Stimulated activated CD4-positive, alpha-beta T cell treated with anti-CD3 and anti-CD28 coated beads, Interleukin-1b, Interleukin-23, amount 100 ng/mL, for 4 hours (primary cell): ENCODE measurements at regions not wholly inside any gene's neighbourhood (a gene's known extent, or its start where the extent isn't known, plus 50 kb on each side); places are given as distances from the start of the nearest gene placed in this dataset.

Experiments used
- DNase-seq, 2 donors: peaks; one replicate each; pipeline ENCODE4 v3.0.0-alpha.2; 2020; ENCODE audit warnings: low read depth in 2 of 2

DNA sequence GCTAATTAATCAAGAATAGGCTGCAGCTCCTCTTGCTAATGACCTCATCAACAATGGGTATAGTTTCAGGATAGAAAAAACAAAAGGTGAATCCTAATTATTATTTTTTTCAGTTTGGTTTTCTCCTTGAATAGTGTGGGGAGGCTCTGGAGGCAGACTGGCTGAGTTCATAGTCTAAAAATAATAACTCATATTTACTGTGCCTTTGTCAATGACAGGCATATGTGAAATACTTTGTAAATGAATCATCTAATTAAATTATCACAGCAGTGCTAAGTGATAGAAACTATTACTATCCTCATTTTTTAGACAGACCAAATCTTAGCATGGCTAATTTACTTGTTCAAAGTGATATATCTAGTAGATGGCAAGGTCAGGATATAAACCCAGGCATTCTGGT lies 1261.0 kb upstream of the SLC10A2 start:
- no peak for DNase-seq

DNA sequence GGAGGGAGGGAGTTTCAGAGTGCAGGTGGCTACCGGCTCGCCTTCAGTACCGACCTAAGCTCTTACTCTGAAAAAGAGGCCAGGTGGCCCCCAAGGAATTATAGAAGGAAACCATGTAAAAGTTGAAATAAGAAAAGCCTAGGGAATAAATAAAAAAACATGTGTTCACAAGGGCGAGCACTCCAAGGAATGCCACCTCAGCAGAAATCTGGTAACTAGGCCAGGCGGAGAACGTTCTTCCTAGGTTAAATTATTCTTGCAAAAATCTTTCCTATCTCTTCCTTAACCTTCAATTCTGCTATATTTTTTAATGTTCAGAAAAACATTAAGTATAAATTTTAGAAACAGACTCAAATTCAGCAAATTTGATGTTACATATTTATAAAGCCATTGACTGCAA lies 1260.3 kb upstream of the SLC10A2 start:
- no peak for DNase-seq

GRCh38 chr13:104321756-104322155 lies 1255.5 kb upstream of the SLC10A2 start:
- no peak for DNase-seq

- no peak for DNase-seq
Measured at GRCh38 chr13:104320446-104320845, 1254.2 kb upstream of the SLC10A2 start.

GRCh38 chr13:104318121-104318520 lies 1251.9 kb upstream of the SLC10A2 start:
- DNase-seq = no peak

DNA sequence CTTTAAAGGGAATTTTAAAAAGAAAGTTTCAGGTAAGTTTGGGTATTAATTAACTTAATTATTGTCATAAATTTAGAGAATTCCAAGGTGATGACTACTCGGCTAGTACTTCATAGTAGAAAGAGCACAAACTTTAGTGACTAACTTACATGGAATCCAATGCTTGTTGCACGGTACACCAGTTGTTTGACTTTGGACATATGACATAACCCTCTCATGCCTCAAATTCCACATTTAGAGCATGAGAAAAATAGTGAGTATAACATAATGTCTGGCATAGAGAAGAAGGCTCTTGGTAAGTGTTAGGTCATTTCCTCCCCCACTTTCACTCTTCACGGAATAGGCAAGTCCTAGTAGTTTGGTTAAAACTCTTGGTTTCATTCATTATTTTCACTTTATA lies 1249.4 kb upstream of the SLC10A2 start:
- DNase-seq = no peak

DNA sequence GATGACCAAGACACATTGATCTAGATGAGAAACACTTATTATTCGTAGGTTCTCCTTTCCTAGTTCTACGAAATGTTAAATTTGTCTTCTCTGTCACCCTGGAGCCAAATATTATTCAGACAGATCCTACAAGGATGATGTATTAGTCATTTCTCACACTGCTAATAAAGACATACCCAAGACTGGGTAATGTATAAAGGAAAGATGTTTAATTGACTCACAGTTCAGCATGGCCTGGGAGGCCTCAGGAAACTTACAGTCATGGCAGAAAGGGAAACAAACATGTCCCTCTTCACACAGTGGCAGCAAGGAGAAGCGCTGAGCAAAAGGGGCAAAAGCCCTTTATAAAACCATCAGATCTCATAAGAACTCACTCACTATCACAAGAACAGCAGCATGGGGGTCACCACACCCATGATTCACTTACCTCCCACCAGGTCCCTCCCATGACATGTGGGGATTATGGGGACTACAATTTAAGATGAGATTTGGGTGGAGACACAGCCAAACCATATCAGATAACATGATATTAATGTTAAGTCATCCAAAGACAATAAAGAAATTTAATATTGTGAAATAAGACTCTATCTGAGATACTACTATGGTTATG lies 1248.8 kb upstream of the SLC10A2 start:
- no peak for DNase-seq

DNA sequence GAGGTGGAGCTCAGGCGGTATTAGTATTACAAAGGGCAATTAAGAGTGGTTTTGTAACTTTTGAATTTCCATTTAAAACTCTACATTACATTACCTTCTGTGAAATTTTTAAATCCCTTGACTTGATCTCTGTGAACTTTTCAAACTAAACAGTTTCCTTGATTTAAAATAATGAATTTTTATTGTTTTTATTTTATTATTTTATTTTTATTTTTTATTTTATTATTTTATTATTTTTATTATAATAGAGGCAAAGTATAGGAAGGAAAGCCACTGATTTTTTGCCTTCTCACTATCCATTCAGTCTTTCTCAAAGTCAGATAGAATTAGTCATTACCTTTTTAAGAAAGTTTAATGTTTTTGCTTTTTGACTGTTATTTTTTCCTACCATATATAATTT lies 1248.1 kb upstream of the SLC10A2 start:
- no peak for DNase-seq

DNA sequence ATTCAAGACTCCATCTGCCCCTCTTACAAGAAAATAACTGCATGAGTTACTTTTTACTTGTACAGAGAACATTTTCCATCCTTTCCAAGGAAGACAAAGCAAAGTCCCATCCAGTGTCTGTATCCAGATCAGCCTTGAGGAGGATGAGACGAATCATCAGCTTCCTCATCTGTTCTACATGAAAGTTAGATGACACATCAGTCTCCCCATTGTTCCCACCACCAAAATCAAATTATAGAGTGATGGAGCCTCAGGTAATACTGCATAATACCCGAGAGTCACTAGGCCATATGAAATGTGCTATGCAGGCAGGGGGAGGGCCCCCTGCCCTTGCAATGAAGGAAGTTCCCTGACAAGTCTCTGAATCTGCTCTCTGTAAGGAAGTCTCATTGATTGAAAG lies 1244.6 kb upstream of the SLC10A2 start:
- DNase-seq = no peak

GRCh38 chr13:104309431-104309830 lies 1243.2 kb upstream of the SLC10A2 start:
- DNase-seq = no peak

DNA sequence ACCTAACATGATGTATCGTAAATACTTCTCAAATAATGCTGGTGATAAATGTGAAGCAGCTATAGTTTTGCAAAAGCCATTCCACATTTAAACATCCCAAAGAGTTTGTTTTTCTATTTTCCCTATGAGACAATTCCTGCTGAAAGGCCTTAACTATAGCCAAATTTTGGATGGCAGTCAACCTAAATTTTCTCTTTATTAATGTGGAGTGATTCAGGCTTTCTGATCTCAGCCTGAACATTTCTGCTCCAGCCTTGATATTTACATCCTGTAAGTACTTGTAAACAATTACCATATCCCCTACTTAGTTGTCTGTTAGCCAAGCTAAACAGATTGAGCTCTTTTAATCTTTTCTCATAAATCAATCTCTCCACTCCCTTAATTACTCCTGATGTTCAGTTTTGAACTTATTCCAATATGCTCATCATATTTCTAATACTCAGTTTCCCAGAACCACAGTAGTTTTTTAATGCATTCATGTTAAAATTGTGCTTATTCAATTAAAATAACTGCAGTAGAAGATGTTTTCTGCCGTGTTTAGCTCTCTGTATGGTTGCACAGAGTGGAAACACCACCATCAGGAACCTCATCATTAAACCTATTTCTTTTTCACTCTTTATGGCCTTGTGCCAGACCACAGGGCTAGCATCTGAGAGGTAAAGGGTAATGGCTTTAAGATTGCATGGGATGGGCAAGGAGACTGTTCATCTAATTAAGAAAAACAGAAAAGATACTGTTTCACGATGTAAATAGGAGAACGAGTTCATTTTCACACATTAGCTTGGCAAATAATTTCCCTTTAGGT lies 1235.2 kb upstream of the SLC10A2 start:
- DNase-seq = no peak

- no peak for DNase-seq
Measured at GRCh38 chr13:104297075-104297474, 1230.9 kb upstream of the SLC10A2 start.

DNA sequence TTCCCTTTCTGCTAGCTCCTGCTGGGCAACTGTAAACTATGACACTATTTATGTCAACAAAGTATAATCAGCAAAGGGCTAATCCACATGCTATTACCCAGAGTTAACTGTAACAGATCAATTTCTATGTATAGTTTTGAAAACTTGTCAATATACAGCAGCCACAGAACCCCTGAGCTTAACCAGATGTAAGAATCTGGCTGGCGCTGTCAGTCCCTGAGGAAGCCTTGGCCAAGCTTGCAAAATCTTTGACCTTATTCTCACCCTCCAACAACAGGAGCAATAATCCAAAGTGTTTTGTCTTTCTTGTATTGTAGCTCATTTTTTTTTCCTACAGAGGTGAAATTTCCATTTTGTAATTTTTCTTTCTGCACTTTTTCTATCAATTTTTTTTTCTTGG lies 1230.1 kb upstream of the SLC10A2 start:
- DNase-seq = no peak

DNA sequence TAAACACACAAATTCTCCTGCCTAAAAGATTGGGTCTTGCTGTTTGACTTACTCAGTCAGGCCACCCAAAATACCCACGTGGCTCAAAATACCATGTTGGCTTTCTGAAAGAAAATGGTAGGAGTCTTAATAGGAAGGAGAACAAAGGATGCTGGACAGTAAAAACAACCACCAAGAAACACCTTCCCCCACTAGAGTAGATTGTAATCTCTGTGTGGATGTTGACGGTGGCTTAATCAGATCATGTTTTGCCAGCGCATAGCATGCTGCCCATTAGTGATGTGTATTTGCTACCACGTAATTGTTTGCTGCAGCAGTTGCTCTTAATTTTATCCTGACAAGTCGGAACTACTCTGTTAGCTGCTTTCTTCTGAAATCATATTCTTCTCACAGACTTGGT lies 1229.3 kb upstream of the SLC10A2 start:
- no peak for DNase-seq

GRCh38 chr13:104289400-104289799 lies 1223.2 kb upstream of the SLC10A2 start:
- DNase-seq = no peak

- no peak for DNase-seq
Measured at GRCh38 chr13:104288496-104288895, 1222.3 kb upstream of the SLC10A2 start.

GRCh38 chr13:104286566-104287290 lies 1220.5 kb upstream of the SLC10A2 start:
- no peak for DNase-seq

DNA sequence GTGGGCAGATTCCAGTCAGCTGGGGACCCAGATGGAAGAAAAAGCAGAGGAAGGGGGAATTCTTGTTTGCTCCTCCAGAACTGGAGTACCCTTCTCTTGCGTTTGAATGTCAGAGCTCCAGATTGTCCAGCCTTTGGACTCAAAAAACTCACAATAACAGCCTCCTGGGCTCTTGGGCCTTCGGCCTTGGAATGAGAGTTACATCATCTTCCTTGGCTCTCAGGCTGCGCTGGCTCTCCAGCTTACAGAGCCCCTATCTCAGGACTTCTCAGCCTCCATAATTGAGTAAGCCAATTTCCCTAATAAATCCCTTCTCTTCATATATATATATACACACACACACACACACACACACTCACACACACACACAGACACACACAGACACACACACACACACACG lies 1215.7 kb upstream of the SLC10A2 start:
- DNase-seq = no peak

DNA sequence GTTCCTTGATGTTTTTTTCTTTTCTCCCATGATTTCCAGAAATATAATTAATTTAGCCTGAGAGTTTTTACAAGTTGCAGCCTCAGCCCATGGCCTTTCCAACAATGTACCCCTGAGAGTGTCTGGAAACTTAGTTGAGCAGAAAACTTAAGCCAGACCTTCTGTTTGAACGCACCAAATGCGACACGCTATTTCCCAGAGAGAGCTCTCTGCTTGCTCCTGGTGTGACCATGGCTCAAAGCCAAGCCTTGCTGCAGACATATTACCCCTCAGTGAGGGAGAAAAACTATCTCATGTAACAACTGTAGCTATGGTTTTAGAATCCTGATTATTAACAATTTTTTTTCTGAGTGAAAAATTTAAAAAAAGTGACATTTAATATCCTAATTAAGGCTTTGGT lies 1204.5 kb upstream of the SLC10A2 start:
- no peak for DNase-seq

DNA sequence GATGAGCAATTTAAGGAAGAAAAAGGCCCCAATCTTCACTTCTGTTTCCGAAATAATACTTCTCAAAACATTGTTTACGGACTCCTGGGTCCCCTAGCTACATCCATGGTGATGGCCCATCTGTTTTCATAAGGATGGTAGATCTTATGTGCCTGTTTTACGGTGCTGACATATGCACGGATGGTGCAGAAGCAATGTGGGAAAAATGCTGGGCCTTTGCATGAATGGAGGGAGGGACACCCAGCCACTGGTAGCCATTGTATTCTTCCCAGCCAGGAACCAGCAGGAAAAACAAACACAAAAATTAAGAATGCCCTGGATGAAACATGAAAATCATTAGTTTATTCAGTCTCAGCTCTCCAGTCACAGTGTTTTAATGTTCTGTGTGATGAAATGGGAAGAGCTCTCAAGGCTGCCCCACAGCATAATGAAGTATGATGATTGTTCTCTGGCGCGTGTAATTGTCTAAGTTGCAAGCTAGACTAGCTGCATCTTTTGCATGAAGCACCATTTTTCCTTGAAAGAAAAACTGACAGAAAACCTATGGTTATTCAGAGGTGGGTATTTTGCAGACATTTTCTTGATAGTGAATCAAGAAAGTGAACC lies 1201.1 kb upstream of the SLC10A2 start:
- DNase-seq = no peak

- no peak for DNase-seq
Measured at GRCh38 chr13:104256701-104257100, 1190.5 kb upstream of the SLC10A2 start.

DNA sequence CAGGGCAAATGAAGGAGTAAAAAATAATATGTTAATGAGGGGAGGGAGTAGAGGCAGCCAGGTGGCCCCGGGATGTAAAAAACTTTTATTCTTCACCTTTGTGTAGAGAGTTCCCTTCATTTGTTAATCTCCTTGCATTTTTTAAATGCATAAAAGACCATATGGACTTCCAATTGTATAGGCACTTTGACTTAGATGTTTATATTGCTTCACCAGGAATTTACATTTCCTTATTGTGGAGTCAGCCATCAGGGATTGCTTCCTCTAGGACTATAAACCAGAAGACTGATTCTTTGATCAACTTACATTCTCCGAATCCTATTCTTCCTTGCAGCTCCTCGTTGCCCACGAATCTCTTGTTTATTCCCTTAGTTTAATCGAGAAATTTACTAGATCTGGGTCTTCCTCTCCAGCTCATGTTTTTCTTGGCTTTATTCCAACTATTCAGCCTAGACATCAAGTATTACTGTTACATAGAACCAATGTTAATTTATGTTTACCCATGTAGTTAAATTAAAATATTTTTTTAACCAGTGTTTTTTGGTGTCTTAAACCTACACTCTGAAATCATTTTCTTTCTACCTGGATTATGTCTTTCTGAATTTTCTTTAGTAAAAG lies 1187.0 kb upstream of the SLC10A2 start:
- no peak for DNase-seq
